HepG2 (cell line): ENCODE measurements at regions not wholly inside any gene's neighbourhood (a gene's known extent, or its start where the extent isn't known, plus 50 kb on each side); places are given as distances from the start of the nearest gene placed in this dataset.

Experiments used
- ATAC-seq: fragments of 200-7000 bp; cut with Tn5 transposase; 3 replicates; pipeline ENCODE4 v1.9.1; 2020; ENCODE audit warnings: mild to moderate bottlenecking, moderate library complexity
- BruUV-seq: library from RNA; stranded (reverse); fragments of 400-500 nt; replicated peaks from 2 replicates; lab custom pipeline; 2021; lab: Mats Ljungman, UMichigan
- CTCF ChIA-PET: fragments of 300-600 bp; formaldehyde crosslinking; extraction: SDS; loops from one replicate; lab custom pipeline; 2021; ENCODE audit warnings: low total read pairs, inconsistent platforms, low intra/inter-chr PET ratio; lab: Yijun Ruan, JAX
- POLR2A ChIA-PET: fragments of 350-600 bp; sonication (Branson Sonifier 250); formaldehyde crosslinking; loops from one replicate; lab custom pipeline; 2020; ENCODE audit warnings: antibody characterized with exemption, inconsistent platforms; lab: Yijun Ruan, JAX
- DNase-seq: peaks from one replicate; pipeline ENCODE4 v3.0.0-alpha.2; 2015; ENCODE audit warnings: low spot score
- FAIRE-seq: peaks from 3 replicates; lab custom pipeline; 2011; peaks lifted over from hg19 to GRCh38; lab: Jason Lieb, UNC
- H2AFZ ChIP-seq: one replicate; pipeline ENCODE4 v1.6.1; 2011; ENCODE audit warnings: low read length, inconsistent platforms
- H3K27ac ChIP-seq: fragments of 300-600 bp; 3 replicates; pipeline ENCODE4 v1.8.0; 2011; ENCODE audit warnings: mixed run types, mild to moderate bottlenecking, mixed read lengths, low read length, inconsistent platforms; ENCODE audit not compliant: insufficient read depth; ENCODE audit errors: extremely low read length
- H3K27me3 ChIP-seq, 2 experiments: fragments of 200-600 bp in 1 of 2; 2 replicates in 1 of 2; 3 replicates in 1 of 2; pipeline versions ENCODE4 v1.6.0 to v1.8.0; 2011; ENCODE audit warnings: low read length in 2 of 2, mild to moderate bottlenecking in 2 of 2, moderate library complexity in 2 of 2, inconsistent platforms in 1 of 2; ENCODE audit not compliant: insufficient read depth in 2 of 2, control insufficient read depth in 1 of 2
- H3K36me3 ChIP-seq, 2 experiments: fragments of 200-600 bp in 1 of 2; replicated peaks in 1 of 2; 2 replicates in 1 of 2; 3 replicates in 1 of 2; pipeline versions ENCODE4 v1.5.1 to v1.8.0; 2011; ENCODE audit warnings: low read length in 2 of 2, inconsistent platforms in 1 of 2; ENCODE audit not compliant: insufficient read depth in 2 of 2, control insufficient read depth in 1 of 2
- H3K4me1 ChIP-seq: 2 replicates; pipeline ENCODE4 v1.5.1; 2012; ENCODE audit warnings: low read length, inconsistent platforms; ENCODE audit not compliant: insufficient read depth
- H3K4me2 ChIP-seq: 2 replicates; pipeline ENCODE4 v1.6.0; 2011; ENCODE audit warnings: low read depth, low read length, inconsistent platforms
- H3K4me3 ChIP-seq, 3 experiments: fragments of 200-600 bp in 1 of 3; sonication (generic), shearing (Covaris generic) in 1 of 3; replicated peaks in 1 of 3; 2 replicates each; pipeline ENCODE4 v1.5.1; 2011 to 2016; ENCODE audit warnings: low read length in 3 of 3, inconsistent platforms in 2 of 3, low read depth in 2 of 3, mild to moderate bottlenecking in 2 of 3, control low read depth in 1 of 3, mixed read lengths in 1 of 3; ENCODE audit not compliant: insufficient read depth in 1 of 3
- H3K79me2 ChIP-seq: one replicate; pipeline ENCODE4 v1.6.1; 2011; ENCODE audit warnings: low read length, inconsistent platforms; ENCODE audit not compliant: insufficient read depth
- H3K9ac ChIP-seq: 2 replicates; pipeline ENCODE4 v1.6.0; 2011; ENCODE audit warnings: mild to moderate bottlenecking, low read depth, low read length, inconsistent platforms; ENCODE audit not compliant: insufficient read depth
- H3K9me3 ChIP-seq: 2 replicates; pipeline ENCODE4 v1.5.1; 2012; ENCODE audit warnings: mild to moderate bottlenecking, low read length
- H4K20me1 ChIP-seq: 2 replicates; pipeline ENCODE4 v1.6.0; 2011; ENCODE audit warnings: inconsistent platforms, mild to moderate bottlenecking, low read length, moderate library complexity; ENCODE audit not compliant: insufficient read depth
- CBX1 ChIP-seq: IDR thresholded peaks from one replicate; pipeline ENCODE4 v1.6.1; 2016; ENCODE audit warnings: antibody characterized with exemption, low read depth
- HIVEP1 ChIP-seq: sonication (generic); formaldehyde crosslinking; IDR thresholded peaks from 2 replicates; pipeline ENCODE4 v1.4.0; 2020; ENCODE audit warnings: mild to moderate bottlenecking, missing genetic modification reagents
- TAF1 ChIP-seq: sonication (generic); formaldehyde crosslinking; IDR thresholded peaks from 2 replicates; pipeline ENCODE4 v1.4.0; 2020; ENCODE audit warnings: missing genetic modification reagents
- ZNF605 ChIP-seq: sonication (generic); formaldehyde crosslinking; IDR thresholded peaks from 2 replicates; pipeline ENCODE4 v1.8.0; 2022; ENCODE audit warnings: mild to moderate bottlenecking, missing genetic modification reagents
- WGBS: methylation state at CpG from one replicate; pipeline ENCODE4 v1.1.6; 2017; ENCODE audit warnings: low lambda C conversion rate; 5-methylcytosine and 5-hydroxymethylcytosine counted together
- in situ Hi-C: cut with HindIII; loops from 2 replicates; pipeline ENCODE4 v1.10.0; 2017; ENCODE audit warnings: low pct_unique_long_range_greater_than_20kb; ENCODE audit not compliant: extremely low pct_ligation_motif_present
- intact Hi-C: fragments of 100-400 bp; cut with micrococcal nuclease; formaldehyde crosslinking; loops from one replicate; pipeline ENCODE4 v1.10.0; 2022; ENCODE audit not compliant: unreplicated experiment
- TF ChIP-seq, protein P1 (sequence below): sonication (generic); formaldehyde crosslinking; IDR thresholded peaks from 2 replicates; pipeline ENCODE4 v1.4.0; 2020; ENCODE audit warnings: mild to moderate bottlenecking, missing genetic modification reagents

DNA sequence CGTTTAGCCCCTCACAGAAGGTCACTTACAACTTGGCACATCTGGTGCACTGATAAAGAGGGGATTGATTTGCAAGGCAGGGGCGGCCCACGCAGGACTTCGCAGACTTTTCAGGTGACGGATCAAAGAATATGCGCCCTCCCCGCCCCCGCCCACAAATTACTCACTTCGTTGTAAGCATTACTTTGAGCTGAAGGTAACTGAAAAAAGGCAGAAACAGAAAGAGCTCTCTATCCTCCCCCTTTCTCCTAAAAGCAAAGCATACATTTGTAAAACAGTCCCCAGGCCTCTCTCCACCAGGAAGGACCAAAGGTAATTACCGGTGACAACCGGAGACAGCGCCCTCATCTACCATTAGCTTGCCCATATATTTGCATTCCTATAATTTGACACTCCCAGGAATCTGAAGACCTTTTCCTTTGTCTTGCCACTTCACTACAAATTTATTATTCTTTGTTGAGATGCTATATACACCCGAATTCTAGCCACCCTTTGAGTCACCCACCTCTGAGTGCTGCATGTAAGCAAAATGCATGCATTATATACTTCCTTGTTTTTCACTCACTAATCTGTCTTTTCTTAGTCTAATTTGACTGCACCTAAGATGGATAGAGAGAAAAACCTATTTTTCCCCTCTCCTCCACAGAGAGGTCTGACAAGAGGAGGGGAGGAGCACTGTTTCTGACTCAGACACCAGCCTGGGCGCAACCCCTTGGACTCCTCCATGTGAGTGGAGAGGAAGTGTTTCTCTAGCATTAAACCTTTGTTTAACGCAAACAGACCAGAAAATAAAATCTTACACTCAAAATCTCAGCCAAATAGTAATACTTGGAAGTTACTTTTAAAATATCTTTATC lies 74.7 kb upstream of the SPIN1 start:
- FAIRE-seq (no peak), DNase-seq (no peak), ATAC-seq (no peak)
- no TSS peak for BruUV-seq
- 13% methylated on average over 14 of the region's 15 CpGs for WGBS
- in situ Hi-C loops (loop anchor here (10.0 kb wide), 1 partner anchor 261 kb away; no protein-coding TSS in a partner anchor), intact Hi-C loops (no loop called here)
- CTCF ChIA-PET = no interaction called here
- Histone ChIP-seq H3K36me3 (no peaks in the 10 kb centered on the region), H3K79me2 (no peaks in the 10 kb centered on the region), H3K27me3 (peaks cover 0 to 6% of the 10 kb centered on the region in 2 experiments; a peak in 1 of 5 replicates), H3K9me3 (no peaks in the 10 kb centered on the region), H3K4me1 (no peaks in the 10 kb centered on the region), H3K4me3 (no peak overlapping the region), H2AFZ (no peak overlapping the region), H3K9ac (no peak overlapping the region), H3K27ac (no peak overlapping the region), H3K4me2 (no peak overlapping the region), H4K20me1 (no peaks in the 10 kb centered on the region)
- TF ChIP-seq HIVEP1 (CRISPR knock-in tag) = no peak
- no peak for TF ChIP-seq CBX1
- no peak for TF ChIP-seq ZNF605 (CRISPR knock-in tag)
- POLR2A ChIA-PET = no interaction called here

DNA sequence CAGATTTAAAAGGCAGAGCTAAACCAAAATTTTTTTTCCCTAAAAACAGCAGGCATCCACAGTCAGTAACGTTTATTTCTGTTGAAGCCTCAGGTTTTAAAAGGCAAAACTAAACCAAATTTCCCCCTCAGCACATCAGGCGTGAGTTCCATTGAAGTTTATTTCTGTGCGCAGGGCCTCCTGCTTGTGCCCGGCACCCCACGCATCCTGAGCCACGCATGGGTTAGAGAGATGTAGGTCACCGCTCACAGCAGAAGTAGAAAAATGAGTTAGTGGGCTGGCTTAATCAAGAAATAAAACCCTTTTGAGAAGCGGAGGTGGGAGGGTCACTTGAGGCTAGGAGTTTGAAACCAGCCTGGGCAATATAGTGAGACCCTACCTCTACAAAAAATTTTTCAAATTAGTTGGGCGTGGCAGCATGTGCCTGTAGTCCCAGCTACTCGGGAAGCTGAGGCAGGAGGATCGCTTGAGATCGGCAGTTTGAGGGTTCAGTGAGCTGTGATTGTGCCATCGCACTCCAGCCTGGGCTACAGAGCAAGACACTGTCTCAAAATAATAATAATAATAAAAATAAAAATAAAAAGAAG lies 75.6 kb upstream of the SPIN1 start:
- in situ Hi-C loops (loop anchor here (10.0 kb wide), 1 partner anchor 262 kb away; no protein-coding TSS in a partner anchor), intact Hi-C loops (no loop called here)
- Histone ChIP-seq H3K36me3 (no peaks in the 10 kb centered on the region), H3K27me3 (peaks cover 0 to 10% of the 10 kb centered on the region in 2 experiments; a peak in 1 of 5 replicates), H3K27ac (no peak overlapping the region), H3K9ac (no peak overlapping the region), H3K9me3 (no peaks in the 10 kb centered on the region), H4K20me1 (no peaks in the 10 kb centered on the region), H3K4me2 (no peak overlapping the region), H3K4me3 (no peak overlapping the region), H3K79me2 (no peaks in the 10 kb centered on the region), H2AFZ (no peak overlapping the region), H3K4me1 (no peaks in the 10 kb centered on the region)
- ChIA-PET POLR2A (no interaction called here), CTCF (no interaction called here)
- ATAC-seq = no peak
- no peak for FAIRE-seq
- WGBS = 57% methylated on average over 13 of the region's 13 CpGs
- BruUV-seq = no TSS peak
- no peak for DNase-seq
- TF ChIP-seq, protein P1, sequence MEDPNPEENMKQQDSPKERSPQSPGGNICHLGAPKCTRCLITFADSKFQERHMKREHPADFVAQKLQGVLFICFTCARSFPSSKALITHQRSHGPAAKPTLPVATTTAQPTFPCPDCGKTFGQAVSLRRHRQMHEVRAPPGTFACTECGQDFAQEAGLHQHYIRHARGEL (CRISPR knock-in tag) = no peak
- no peak for TF ChIP-seq TAF1
